ENCODE measurements at regions not wholly inside any gene's neighbourhood (a gene's known extent, or its start where the extent isn't known, plus 50 kb on each side); places are given as distances from the start of the nearest gene placed in this dataset.

- TF ChIP-seq CTCF (IDR thresholded peaks at IDR 0.05) (no peak), MAX (IDR thresholded peaks at IDR 0.05) (no peak), RAD21 (conservative IDR thresholded peaks at IDR 0.05 in 1 of 2, IDR thresholded peaks at IDR 0.05 in 1 of 2) (no peak), EHMT2 (IDR thresholded peaks at IDR 0.05; ENCODE audit: low read depth) (no peak), KDM1A (IDR thresholded peaks at IDR 0.05; ENCODE audit: low read depth) (no peak), RCOR1 (IDR thresholded peaks at IDR 0.05; ENCODE audit: low read depth, low read length) (no peak)
Observed at GRCh38 chr20:56179051-56179450, 69.5 kb upstream of the MC3R start.

Data from A549 (cell line).